CD4-positive, alpha-beta T cell (primary cell): ENCODE measurements at regions not wholly inside any gene's neighbourhood (a gene's known extent, or its start where the extent isn't known, plus 50 kb on each side); places are given as distances from the start of the nearest gene placed in this dataset.

Experiments used
- ATAC-seq: fragments of 200-7000 bp; cut with Tn5 transposase; one replicate; pipeline ENCODE4 v1.10.0; 2022; ENCODE audit warnings: mild to moderate bottlenecking; ENCODE audit not compliant: poor library complexity
- CTCF ChIA-PET: fragments of 350-600 bp; sonication (Branson Sonifier 250); formaldehyde crosslinking; loops from one replicate; lab custom pipeline; 2021; ENCODE audit warnings: antibody characterized with exemption, inconsistent platforms; lab: Charles Lee
- POLR2A ChIA-PET: fragments of 350-600 bp; sonication (Branson Sonifier 250); formaldehyde crosslinking; loops from one replicate; lab custom pipeline; 2021; ENCODE audit warnings: antibody characterized with exemption, inconsistent platforms; lab: Charles Lee
- DNase-seq, 14 experiments: peaks; one replicate each; pipeline ENCODE4 v3.0.0-alpha.2; 2013 to 2020; ENCODE audit warnings: mixed read lengths in 2 of 14
- H3K27ac ChIP-seq, 2 donors: one replicate each; pipeline versions ENCODE4 v1.5.1 to v1.7.0; 2013; ENCODE audit warnings: low read length in 2 of 2, low read depth in 1 of 2, mild to moderate bottlenecking in 1 of 2
- H3K27me3 ChIP-seq, 2 experiments: 1 replicate in 1 of 2; 2 replicates in 1 of 2; pipeline versions ENCODE4 v1.6.1 to v1.7.0; 2013; ENCODE audit warnings: low read length in 2 of 2, control low read depth in 1 of 2, mild to moderate bottlenecking in 1 of 2, moderate library complexity in 1 of 2; ENCODE audit not compliant: insufficient read depth in 2 of 2, control insufficient read depth in 1 of 2
- H3K36me3 ChIP-seq: one replicate; pipeline ENCODE4 v1.6.1; 2013; ENCODE audit warnings: low read length, control low read depth; ENCODE audit not compliant: insufficient read depth
- H3K4me1 ChIP-seq: one replicate; pipeline ENCODE4 v1.6.1; 2013; ENCODE audit warnings: low read length, control low read depth; ENCODE audit not compliant: insufficient read depth
- H3K4me3 ChIP-seq: one replicate; pipeline ENCODE4 v1.5.1; 2013; ENCODE audit warnings: mild to moderate bottlenecking, low read length, moderate library complexity
- H3K9me3 ChIP-seq, 2 experiments: 1 replicate in 1 of 2; 2 replicates in 1 of 2; pipeline versions ENCODE4 v1.6.1 to v1.7.0; 2013; ENCODE audit warnings: low read length in 2 of 2, mild to moderate bottlenecking in 2 of 2, control low read depth in 1 of 2, moderate library complexity in 1 of 2; ENCODE audit not compliant: control insufficient read depth in 1 of 2, insufficient read depth in 1 of 2
- H3K27ac Mint-ChIP-seq: one replicate; pipeline ENCODE4 v1.8.0; 2020; ENCODE audit warnings: mixed read lengths
- H3K27me3 Mint-ChIP-seq: one replicate; pipeline ENCODE4 v1.8.0; 2021; ENCODE audit warnings: mixed read lengths
- H3K36me3 Mint-ChIP-seq: one replicate; pipeline ENCODE4 v1.8.0; 2021; ENCODE audit warnings: low read depth, mixed read lengths
- H3K4me1 Mint-ChIP-seq: one replicate; pipeline ENCODE4 v1.8.0; 2021; ENCODE audit warnings: low read depth, mixed read lengths
- H3K4me3 Mint-ChIP-seq: one replicate; pipeline ENCODE4 v1.8.0; 2020; ENCODE audit warnings: mild to moderate bottlenecking, mixed read lengths
- H3K9me3 Mint-ChIP-seq: one replicate; pipeline ENCODE4 v1.8.0; 2020; ENCODE audit warnings: mixed read lengths
- CTCF ChIP-seq: fragments of 200-600 bp; IDR thresholded peaks from one replicate; pipeline ENCODE4 v1.8.0; 2022; ENCODE audit warnings: antibody characterized with exemption, mild to moderate bottlenecking
- intact Hi-C, 2 experiments: fragments of 100-400 bp; cut with DNase I in 1 of 2; cut with micrococcal nuclease in 1 of 2; formaldehyde crosslinking; loops; one replicate each; pipeline versions ENCODE4 v1.15.1 to v1.9.0; 2023 to 2025; cut with DNase I, micrococcal nuclease

DNA sequence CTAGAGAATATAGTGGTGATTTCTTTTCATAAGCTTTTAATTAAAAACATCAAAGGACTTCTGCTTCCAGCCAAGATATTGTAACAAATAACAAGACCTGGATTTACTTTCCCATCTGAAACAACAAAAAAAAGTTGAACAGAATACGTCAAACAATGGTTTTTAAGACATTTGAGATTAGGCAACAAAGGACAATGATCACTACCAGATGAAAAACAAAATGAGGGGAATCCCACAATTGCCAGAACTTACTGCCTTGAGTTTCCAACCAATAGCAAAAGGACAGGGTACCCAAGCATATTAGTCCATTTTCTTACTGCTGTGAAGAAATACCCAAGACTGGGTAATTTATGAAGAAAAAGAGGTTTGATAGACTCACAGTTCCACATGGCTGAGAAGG, 341.4 kb upstream of the INTU start:
- Mint-ChIP-seq H3K4me3 (no peak overlapping the region), H3K27ac (no peak overlapping the region), H3K27me3 (no peaks in the 10 kb centered on the region), H3K36me3 (no peaks in the 10 kb centered on the region), H3K9me3 (peaks cover 8% of the 10 kb centered on the region), H3K4me1 (no peaks in the 10 kb centered on the region)
- no peak for ATAC-seq
- TF ChIP-seq CTCF: no peak
- DNase-seq: no peak
- POLR2A ChIA-PET: no interaction called here
- Histone ChIP-seq H3K4me1 (no peaks in the 10 kb centered on the region), H3K9me3 (peaks cover 5 to 13% of the 10 kb centered on the region in 2 experiments), H3K27me3 (no peaks in the 10 kb centered on the region), H3K36me3 (no peaks in the 10 kb centered on the region), H3K4me3 (no peak overlapping the region), H3K27ac (no peak overlapping the region)
- CTCF ChIA-PET: no interaction called here
- intact Hi-C loops: no loop called here

DNA sequence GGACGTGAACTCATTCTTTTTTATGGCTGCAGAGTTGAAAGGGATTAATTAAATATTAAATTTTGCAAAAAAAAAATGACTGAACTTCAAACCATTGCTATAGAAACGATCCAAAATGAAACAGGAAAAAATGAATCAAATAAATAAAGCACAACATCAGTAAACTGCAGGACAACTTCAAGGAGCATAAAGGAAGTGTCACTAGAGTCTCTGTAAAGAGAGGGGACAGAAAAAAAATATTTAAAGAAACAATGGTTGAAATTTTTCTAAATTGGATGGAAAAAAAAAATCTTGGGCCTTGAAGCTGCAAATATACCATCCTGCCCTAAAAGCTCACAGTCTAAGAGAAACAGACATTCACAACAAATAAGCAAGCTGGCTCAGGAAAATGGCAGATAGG, 339.3 kb upstream of the INTU start:
- no peaks in the 10 kb centered on the region for H3K27me3 ChIP-seq
- CTCF ChIA-PET: no interaction called here
- TF ChIP-seq CTCF: no peak
- H3K4me1 ChIP-seq: no peaks in the 10 kb centered on the region
- no peak overlapping the region for H3K27ac ChIP-seq
- H3K9me3 Mint-ChIP-seq: peaks cover 12% of the 10 kb centered on the region
- peaks cover 5 to 13% of the 10 kb centered on the region in 2 experiments for H3K9me3 ChIP-seq
- H3K36me3 Mint-ChIP-seq: no peaks in the 10 kb centered on the region
- intact Hi-C loops: no loop called here
- no peak overlapping the region for H3K27ac Mint-ChIP-seq
- DNase-seq (no peak), ATAC-seq (no peak)
- H3K4me3 Mint-ChIP-seq: no peak overlapping the region
- H3K27me3 Mint-ChIP-seq: no peaks in the 10 kb centered on the region
- no peaks in the 10 kb centered on the region for H3K36me3 ChIP-seq
- H3K4me3 ChIP-seq: no peak overlapping the region
- no peaks in the 10 kb centered on the region for H3K4me1 Mint-ChIP-seq
- POLR2A ChIA-PET: no interaction called here

DNA sequence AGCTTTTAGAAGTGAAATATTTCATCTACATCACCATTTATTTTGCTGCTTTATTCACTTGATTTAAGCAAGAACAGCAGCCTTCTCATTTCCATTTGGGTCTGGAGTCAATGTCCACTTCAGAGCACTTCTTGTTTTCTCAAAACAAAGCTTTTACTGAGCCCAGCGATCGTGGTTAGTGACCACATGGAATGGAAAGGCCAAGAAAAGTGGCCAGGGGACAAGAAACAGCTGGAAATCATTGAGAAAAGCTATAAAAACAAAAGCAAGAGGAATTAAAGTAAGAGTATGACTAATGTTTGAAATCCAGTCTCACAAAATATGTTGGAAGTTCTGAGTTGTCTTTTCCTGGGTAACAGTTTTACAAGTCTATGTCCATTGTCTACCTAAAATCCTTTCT, 328.4 kb upstream of the INTU start:
- ChIA-PET POLR2A (no interaction called here), CTCF (no interaction called here)
- no peak overlapping the region for H3K27ac Mint-ChIP-seq
- H3K9me3 Mint-ChIP-seq: peaks cover 22% of the 10 kb centered on the region
- Histone ChIP-seq H3K27me3 (no peaks in the 10 kb centered on the region), H3K4me3 (no peak overlapping the region), H3K36me3 (no peaks in the 10 kb centered on the region), H3K4me1 (no peaks in the 10 kb centered on the region), H3K27ac (no peak overlapping the region), H3K9me3 (no peaks in the 10 kb centered on the region)
- ATAC-seq: no peak
- TF ChIP-seq CTCF: no peak
- H3K4me3 Mint-ChIP-seq: no peak overlapping the region
- no peaks in the 10 kb centered on the region for H3K27me3 Mint-ChIP-seq
- no peak for DNase-seq
- intact Hi-C loops: no loop called here
- no peaks in the 10 kb centered on the region for H3K4me1 Mint-ChIP-seq
- H3K36me3 Mint-ChIP-seq: no peaks in the 10 kb centered on the region
